GM23338 (cell line): ENCODE measurements at regions not wholly inside any gene's neighbourhood (a gene's known extent, or its start where the extent isn't known, plus 50 kb on each side); places are given as distances from the start of the nearest gene placed in this dataset.
A peak's percentile ranks its signal among the peaks of the same experiment; 100 is the strongest.

Experiments used
- ATAC-seq: fragments of 200-7000 bp; cut with Tn5 transposase; 3 replicates; pipeline ENCODE4 v1.9.1; 2020
- DNase-seq: peaks from one replicate; pipeline ENCODE4 v3.0.0-alpha.2; 2015; ENCODE audit warnings: low spot score
- H2AFZ ChIP-seq: fragments of 200-600 bp; sonication (generic); 2 replicates; pipeline ENCODE4 v1.8.0; 2016; ENCODE audit warnings: antibody characterized with exemption, mild to moderate bottlenecking, moderate library complexity
- H3F3A ChIP-seq: fragments of 200-600 bp; sonication (generic); replicated peaks from 2 replicates; pipeline ENCODE4 v1.8.0; 2017; ENCODE audit warnings: antibody characterized with exemption, mixed run types, low read depth
- H3K27ac ChIP-seq: fragments of 200-600 bp; sonication (generic); 2 replicates; pipeline ENCODE4 v1.6.1; 2016; ENCODE audit warnings: low read depth
- H3K27me3 ChIP-seq: fragments of 200-600 bp; sonication (generic); 2 replicates; pipeline ENCODE4 v1.8.0; 2016; ENCODE audit warnings: mild to moderate bottlenecking, mixed run types, moderate library complexity; ENCODE audit not compliant: insufficient read depth
- H3K36me3 ChIP-seq: fragments of 200-600 bp; sonication (generic); 2 replicates; pipeline ENCODE4 v1.8.0; 2016; ENCODE audit warnings: mild to moderate bottlenecking; ENCODE audit not compliant: insufficient read depth
- H3K4me1 ChIP-seq: fragments of 200-600 bp; sonication (generic); 2 replicates; pipeline ENCODE4 v1.8.0; 2016; ENCODE audit warnings: mild to moderate bottlenecking, moderate library complexity; ENCODE audit not compliant: insufficient read depth
- H3K4me2 ChIP-seq: fragments of 200-600 bp; sonication (generic); 2 replicates; pipeline ENCODE4 v1.7.1; 2017; ENCODE audit warnings: mixed run types
- H3K4me3 ChIP-seq: fragments of 200-600 bp; sonication (generic); 2 replicates; pipeline ENCODE4 v1.6.1; 2016; ENCODE audit warnings: mixed run types
- H3K79me2 ChIP-seq: fragments of 200-600 bp; sonication (generic); replicated peaks from 2 replicates; pipeline ENCODE4 v1.8.0; 2017; ENCODE audit warnings: mild to moderate bottlenecking; ENCODE audit not compliant: insufficient read depth
- H3K9me2 ChIP-seq: fragments of 200-600 bp; sonication (generic); 2 replicates; pipeline ENCODE4 v1.8.0; 2017; ENCODE audit not compliant: insufficient read depth
- H4K20me1 ChIP-seq: fragments of 200-600 bp; sonication (generic); replicated peaks from 2 replicates; pipeline ENCODE4 v1.8.0; 2017; ENCODE audit warnings: mild to moderate bottlenecking; ENCODE audit not compliant: insufficient read depth
- H3K27ac Mint-ChIP-seq: 2 replicates; pipeline ENCODE4 v1.8.0; 2020; ENCODE audit warnings: inconsistent platforms, mild to moderate bottlenecking, moderate library complexity, mixed read lengths
- H3K27me3 Mint-ChIP-seq: 3 replicates; pipeline ENCODE4 v1.8.0; 2022; ENCODE audit warnings: low read depth, mild to moderate bottlenecking, moderate library complexity, mixed read lengths, inconsistent platforms; ENCODE audit not compliant: insufficient read depth, poor library complexity
- H3K36me3 Mint-ChIP-seq: 3 replicates; pipeline ENCODE4 v1.8.0; 2021; ENCODE audit warnings: low read depth, mild to moderate bottlenecking, inconsistent platforms, moderate library complexity, mixed read lengths
- H3K4me1 Mint-ChIP-seq: 3 replicates; pipeline ENCODE4 v1.8.0; 2020; ENCODE audit warnings: mild to moderate bottlenecking, inconsistent platforms, mixed read lengths
- H3K4me3 Mint-ChIP-seq: 3 replicates; pipeline ENCODE4 v1.8.0; 2021; ENCODE audit warnings: moderate library complexity, mild to moderate bottlenecking, inconsistent platforms, mixed read lengths
- H3K9me3 Mint-ChIP-seq: 3 replicates; pipeline ENCODE4 v1.8.0; 2020; ENCODE audit warnings: moderate library complexity, mild to moderate bottlenecking, inconsistent platforms, mixed read lengths
- CREB1 ChIP-seq: fragments of 250-450 bp; sonication (Bioruptor Pico); IDR thresholded peaks from 2 replicates; pipeline ENCODE4 v1.5.0; 2020; ENCODE audit warnings: low read depth, mild to moderate bottlenecking, moderate library complexity
- ETS1 ChIP-seq: IDR thresholded peaks from 2 replicates; pipeline ENCODE4 v1.6.1; 2016; ENCODE audit warnings: antibody characterized with exemption
- EZH2 ChIP-seq: fragments of 200-600 bp; sonication (generic); IDR thresholded peaks from one replicate; pipeline ENCODE4 v1.8.0; 2017; ENCODE audit warnings: antibody characterized with exemption, mild to moderate bottlenecking, low read depth; ENCODE audit not compliant: unreplicated experiment
- EZH2phosphoT487 ChIP-seq: fragments of 200-600 bp; sonication (generic); IDR thresholded peaks from one replicate; pipeline ENCODE4 v1.8.1; 2018; ENCODE audit warnings: antibody characterized with exemption; ENCODE audit not compliant: unreplicated experiment
- JUNB ChIP-seq: IDR thresholded peaks from one replicate; pipeline ENCODE4 v1.6.1; 2016; ENCODE audit warnings: antibody characterized with exemption; ENCODE audit not compliant: unreplicated experiment
- NANOG ChIP-seq: IDR thresholded peaks from 2 replicates; pipeline ENCODE4 v1.6.1; 2016; ENCODE audit warnings: antibody characterized with exemption, borderline replicate concordance
- POLR2AphosphoS5 ChIP-seq: IDR thresholded peaks from 2 replicates; pipeline ENCODE4 v1.6.1; 2016; ENCODE audit warnings: antibody characterized with exemption, low read depth
- STAT1 ChIP-seq: IDR thresholded peaks from one replicate; pipeline ENCODE4 v1.6.1; 2016; ENCODE audit warnings: antibody characterized with exemption; ENCODE audit not compliant: unreplicated experiment
- ZNF114 ChIP-seq: fragments of 250-450 bp; sonication (Bioruptor Pico); IDR thresholded peaks from 2 replicates; pipeline ENCODE4 v1.5.0; 2020; ENCODE audit warnings: mild to moderate bottlenecking, moderate library complexity
- ZNF331 ChIP-seq: fragments of 250-450 bp; sonication (Bioruptor Pico); IDR thresholded peaks from 2 replicates; pipeline ENCODE4 v1.5.0; 2020; ENCODE audit warnings: low read depth, mild to moderate bottlenecking, moderate library complexity
- TF ChIP-seq, protein P1 (sequence below), 2 experiments: fragments of 200-600 bp in 1 of 2; sonication (generic) in 1 of 2; conservative IDR thresholded peaks; 2 replicates each; pipeline versions ENCODE4 v1.5.1 to v1.6.1; 2016 to 2017; ENCODE audit warnings: antibody characterized with exemption in 2 of 2, low read depth in 2 of 2, mild to moderate bottlenecking in 2 of 2, moderate library complexity in 1 of 2
- TF ChIP-seq, protein P2 (sequence below): IDR thresholded peaks from one replicate; pipeline ENCODE4 v1.6.1; 2018; ENCODE audit warnings: antibody characterized with exemption; ENCODE audit not compliant: unreplicated experiment

GRCh38 chr5:176181271-176181855 lies 56.9 kb upstream of the SIMC1 start (continued):
- TF ChIP-seq ZNF331 (no peak), ETS1 (no peak), ZNF114 (no peak), JUNB (no peak), STAT1 (no peak), EZH2phosphoT487 (no peak), NANOG (no peak)

GRCh38 chr5:176183321-176184074 lies 54.7 kb upstream of the SIMC1 start:
- no peaks in the 10 kb centered on the region for H3K27me3 ChIP-seq
- no peak for DNase-seq
- H3K4me1 Mint-ChIP-seq, result peaks cover 8% of the 10 kb centered on the region; the same call in 2 of the 3 replicates
- no peaks in the 10 kb centered on the region for H3K36me3 Mint-ChIP-seq
- peak overlapping the region; percentile 64; the same call in 1 of the 2 replicates for H2AFZ ChIP-seq
- H3K4me3 Mint-ChIP-seq, result no peak overlapping the region
- H3K27ac Mint-ChIP-seq, result no peak overlapping the region
- ATAC-seq, result peak; percentile 60
- peaks cover 8% of the 10 kb centered on the region for H3K27me3 Mint-ChIP-seq
- no peaks in the 10 kb centered on the region for H3K36me3 ChIP-seq
- no peaks in the 10 kb centered on the region for H3K4me1 ChIP-seq
- no peaks in the 10 kb centered on the region for H3K79me2 ChIP-seq
- no peak overlapping the region for H3K27ac ChIP-seq
- no peaks in the 10 kb centered on the region for H3F3A ChIP-seq
- H4K20me1 ChIP-seq, result no peaks in the 10 kb centered on the region
- no peaks in the 10 kb centered on the region for H3K9me2 ChIP-seq
- peaks cover 4% of the 10 kb centered on the region for H3K9me3 Mint-ChIP-seq
- no peak overlapping the region for H3K4me2 ChIP-seq
- no peak overlapping the region for H3K4me3 ChIP-seq
- no peak for TF ChIP-seq CREB1 (CRISPR knock-in tag)
- no peak for TF ChIP-seq STAT1
- TF ChIP-seq POLR2AphosphoS5, result no peak
- no peak for TF ChIP-seq NANOG
- no peak for TF ChIP-seq JUNB
- no peak for TF ChIP-seq EZH2phosphoT487
- TF ChIP-seq, protein P1, sequence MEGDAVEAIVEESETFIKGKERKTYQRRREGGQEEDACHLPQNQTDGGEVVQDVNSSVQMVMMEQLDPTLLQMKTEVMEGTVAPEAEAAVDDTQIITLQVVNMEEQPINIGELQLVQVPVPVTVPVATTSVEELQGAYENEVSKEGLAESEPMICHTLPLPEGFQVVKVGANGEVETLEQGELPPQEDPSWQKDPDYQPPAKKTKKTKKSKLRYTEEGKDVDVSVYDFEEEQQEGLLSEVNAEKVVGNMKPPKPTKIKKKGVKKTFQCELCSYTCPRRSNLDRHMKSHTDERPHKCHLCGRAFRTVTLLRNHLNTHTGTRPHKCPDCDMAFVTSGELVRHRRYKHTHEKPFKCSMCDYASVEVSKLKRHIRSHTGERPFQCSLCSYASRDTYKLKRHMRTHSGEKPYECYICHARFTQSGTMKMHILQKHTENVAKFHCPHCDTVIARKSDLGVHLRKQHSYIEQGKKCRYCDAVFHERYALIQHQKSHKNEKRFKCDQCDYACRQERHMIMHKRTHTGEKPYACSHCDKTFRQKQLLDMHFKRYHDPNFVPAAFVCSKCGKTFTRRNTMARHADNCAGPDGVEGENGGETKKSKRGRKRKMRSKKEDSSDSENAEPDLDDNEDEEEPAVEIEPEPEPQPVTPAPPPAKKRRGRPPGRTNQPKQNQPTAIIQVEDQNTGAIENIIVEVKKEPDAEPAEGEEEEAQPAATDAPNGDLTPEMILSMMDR (conservative IDR thresholded peaks at IDR 0.05; ENCODE audit: low read depth in 2 of 2), result no peak
- TF ChIP-seq EZH2, result no peak
- TF ChIP-seq, protein P2, sequence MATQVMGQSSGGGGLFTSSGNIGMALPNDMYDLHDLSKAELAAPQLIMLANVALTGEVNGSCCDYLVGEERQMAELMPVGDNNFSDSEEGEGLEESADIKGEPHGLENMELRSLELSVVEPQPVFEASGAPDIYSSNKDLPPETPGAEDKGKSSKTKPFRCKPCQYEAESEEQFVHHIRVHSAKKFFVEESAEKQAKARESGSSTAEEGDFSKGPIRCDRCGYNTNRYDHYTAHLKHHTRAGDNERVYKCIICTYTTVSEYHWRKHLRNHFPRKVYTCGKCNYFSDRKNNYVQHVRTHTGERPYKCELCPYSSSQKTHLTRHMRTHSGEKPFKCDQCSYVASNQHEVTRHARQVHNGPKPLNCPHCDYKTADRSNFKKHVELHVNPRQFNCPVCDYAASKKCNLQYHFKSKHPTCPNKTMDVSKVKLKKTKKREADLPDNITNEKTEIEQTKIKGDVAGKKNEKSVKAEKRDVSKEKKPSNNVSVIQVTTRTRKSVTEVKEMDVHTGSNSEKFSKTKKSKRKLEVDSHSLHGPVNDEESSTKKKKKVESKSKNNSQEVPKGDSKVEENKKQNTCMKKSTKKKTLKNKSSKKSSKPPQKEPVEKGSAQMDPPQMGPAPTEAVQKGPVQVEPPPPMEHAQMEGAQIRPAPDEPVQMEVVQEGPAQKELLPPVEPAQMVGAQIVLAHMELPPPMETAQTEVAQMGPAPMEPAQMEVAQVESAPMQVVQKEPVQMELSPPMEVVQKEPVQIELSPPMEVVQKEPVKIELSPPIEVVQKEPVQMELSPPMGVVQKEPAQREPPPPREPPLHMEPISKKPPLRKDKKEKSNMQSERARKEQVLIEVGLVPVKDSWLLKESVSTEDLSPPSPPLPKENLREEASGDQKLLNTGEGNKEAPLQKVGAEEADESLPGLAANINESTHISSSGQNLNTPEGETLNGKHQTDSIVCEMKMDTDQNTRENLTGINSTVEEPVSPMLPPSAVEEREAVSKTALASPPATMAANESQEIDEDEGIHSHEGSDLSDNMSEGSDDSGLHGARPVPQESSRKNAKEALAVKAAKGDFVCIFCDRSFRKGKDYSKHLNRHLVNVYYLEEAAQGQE, result no peak
